Ovary (tissue), 7 donors: ENCODE measurements at regions not wholly inside any gene's neighbourhood (a gene's known extent, or its start where the extent isn't known, plus 50 kb on each side); places are given as distances from the start of the nearest gene placed in this dataset.

ENCODE experiments used
- DNase-seq, 5 donors: peaks; one replicate each; pipeline ENCODE4 v3.0.0-alpha.2; 2019 to 2020
- H3K27ac ChIP-seq, 2 donors: fragments of 200-600 bp; one replicate each; pipeline versions ENCODE4 v1.5.1 to v1.8.0; 2019 to 2022
- H3K27me3 ChIP-seq: fragments of 200-600 bp; one replicate; pipeline ENCODE4 v1.8.0; 2022
- H3K36me3 ChIP-seq: fragments of 200-600 bp; sonication (generic); one replicate; pipeline ENCODE4 v1.5.1; 2019
- H3K4me1 ChIP-seq: one replicate; pipeline ENCODE4 v1.8.1; 2013; ENCODE audit warnings: mild to moderate bottlenecking, moderate library complexity; ENCODE audit not compliant: insufficient read depth
- H3K4me3 ChIP-seq: fragments of 200-600 bp; sonication (generic); one replicate; pipeline ENCODE4 v1.5.1; 2017
- H3K9me3 ChIP-seq, 2 donors: fragments of 200-600 bp in 1 of 2; sonication (generic) in 1 of 2; one replicate each; pipeline versions ENCODE4 v1.5.1 to v1.8.1; 2013 to 2019; ENCODE audit warnings: mild to moderate bottlenecking in 1 of 2, moderate library complexity in 1 of 2
- CTCF ChIP-seq, 3 donors: fragments of 450-650 bp in 2 of 3; fragments of 200-600 bp in 1 of 3; IDR thresholded peaks; one replicate each; pipeline versions ENCODE4 v1.5.1 to v1.8.0; 2016 to 2022; ENCODE audit warnings: antibody characterized with exemption in 3 of 3, mild to moderate bottlenecking in 1 of 3
- EP300 ChIP-seq: sonication (generic); formaldehyde crosslinking; IDR thresholded peaks from one replicate; pipeline ENCODE4 v1.6.1; 2017; ENCODE audit warnings: antibody characterized with exemption
- POLR2A ChIP-seq: fragments of 450-650 bp; IDR thresholded peaks from one replicate; pipeline ENCODE4 v1.6.1; 2017; ENCODE audit warnings: antibody characterized with exemption, mild to moderate bottlenecking, moderate library complexity
- WGBS, 3 donors: extraction: QIAGEN DNeasy Blood & Tissue Kit in 1 of 3; methylation state at CpG; one replicate each; pipeline versions ENCODE4 v1.1.5 to v1.1.7; 2013 to 2017; 5-methylcytosine and 5-hydroxymethylcytosine counted together
- intact Hi-C, 4 donors: fragments of 100-400 bp; cut with DNase I; formaldehyde crosslinking; loops; one replicate each; pipeline versions ENCODE4 v1.11.0 to v1.15.1; 2022 to 2023
- donor health status: DM: no; HTN: no; CAD: no; lungs with moderate emphysema.
- donor health status: DM: no; HTN: no; CAD: no.
- donor health status: Bipolar disorder and iron deficiency.
- donor health status: DM: no; HTN: no; CAD: no.
- donor health status: DM: yes; HTN: yes; CAD: no.

GRCh38 chr9:87223392-87224246 lies 274.0 kb upstream of the DAPK1 start:
- Histone ChIP-seq H3K4me3 (no peak overlapping the region), H3K4me1 (no peaks in the 10 kb centered on the region), H3K27ac (no peak overlapping the region), H3K36me3 (no peaks in the 10 kb centered on the region), H3K9me3 (no peaks in the 10 kb centered on the region), H3K27me3 (no peaks in the 10 kb centered on the region)
- intact Hi-C loops: no loop called here
- 48 to 69% (median 50%) methylated on average over 11 of the region's 11 CpGs for WGBS, 3 donors
- TF ChIP-seq CTCF (IDR thresholded peaks at IDR 0.05): no peak
- no peak for TF ChIP-seq EP300
- no peak for TF ChIP-seq POLR2A
- DNase-seq: no peak

DNA sequence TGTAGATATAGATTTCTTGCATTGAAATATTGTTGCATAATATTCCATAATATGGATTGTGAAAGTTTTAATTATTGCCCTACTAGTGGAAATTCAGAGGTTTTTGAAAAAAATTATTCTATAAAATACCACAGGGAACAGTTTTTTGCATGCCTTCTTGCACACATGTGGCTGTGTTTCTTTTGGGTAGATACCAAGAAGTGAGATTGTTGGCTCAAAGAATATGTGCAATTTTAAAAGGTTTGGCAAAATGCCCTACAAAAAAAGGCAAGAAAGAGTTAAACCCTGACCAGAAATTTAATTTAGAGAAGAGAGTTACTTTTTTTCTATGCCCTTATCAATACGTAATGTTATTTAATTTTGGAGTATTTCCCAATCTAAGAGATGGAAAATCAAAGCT lies 270.8 kb upstream of the DAPK1 start:
- Histone ChIP-seq H3K9me3 (no peaks in the 10 kb centered on the region), H3K36me3 (no peaks in the 10 kb centered on the region), H3K27ac (no peak overlapping the region), H3K4me3 (no peak overlapping the region), H3K27me3 (no peaks in the 10 kb centered on the region), H3K4me1 (no peaks in the 10 kb centered on the region)
- no peak for DNase-seq
- intact Hi-C loops: no loop called here
- TF ChIP-seq POLR2A (no peak), CTCF (IDR thresholded peaks at IDR 0.05) (no peak), EP300 (no peak)
- 13 to 26% (median 19%) methylated on average over 1 of the region's 1 CpG for WGBS, 3 donors

DNA sequence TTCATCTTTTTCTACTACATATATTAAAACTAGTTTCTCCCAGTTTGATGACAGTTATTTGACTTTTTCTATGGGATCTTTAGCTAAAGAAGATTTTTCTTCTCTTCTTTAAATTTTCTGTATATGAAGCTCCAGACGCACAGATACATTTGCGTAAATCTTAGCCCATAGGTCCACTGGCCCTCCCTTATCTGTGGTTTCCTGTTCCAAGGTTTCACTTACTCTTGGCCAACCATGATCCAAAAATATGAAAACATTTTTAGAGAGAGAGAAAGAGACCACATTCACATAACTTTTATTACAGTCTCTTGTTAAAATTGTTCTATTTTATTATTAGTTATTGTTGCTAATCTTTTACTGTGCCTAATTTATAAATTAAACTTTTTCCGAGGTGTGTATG lies 270.2 kb upstream of the DAPK1 start:
- Histone ChIP-seq H3K4me3 (no peak overlapping the region), H3K36me3 (no peaks in the 10 kb centered on the region), H3K27ac (no peak overlapping the region), H3K4me1 (no peaks in the 10 kb centered on the region), H3K27me3 (no peaks in the 10 kb centered on the region), H3K9me3 (no peaks in the 10 kb centered on the region)
- intact Hi-C loops: no loop called here
- 14 to 38% (median 18%) methylated on average over 3 of the region's 3 CpGs for WGBS, 3 donors
- DNase-seq: no peak
- TF ChIP-seq CTCF (IDR thresholded peaks at IDR 0.05): no peak
- TF ChIP-seq EP300: no peak

DNA sequence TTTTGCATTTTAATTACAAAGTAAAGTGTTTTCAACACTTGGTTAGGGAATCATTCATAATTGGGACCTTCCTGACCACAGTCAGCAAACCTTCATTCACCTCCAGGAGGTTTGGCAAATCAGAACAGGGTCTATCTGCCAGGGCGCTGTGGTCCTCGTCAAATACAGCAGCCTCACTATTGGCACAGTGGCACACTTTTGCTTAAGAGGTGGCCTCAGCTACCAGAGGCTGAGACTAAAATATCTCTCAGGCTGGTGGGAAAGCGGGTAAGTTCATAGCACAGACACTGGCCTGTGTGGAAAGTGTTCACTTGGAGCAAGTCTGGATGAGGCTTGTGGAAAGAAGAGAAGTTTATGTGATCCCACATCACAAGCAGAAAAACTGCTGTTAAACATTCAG lies 268.6 kb upstream of the DAPK1 start:
- intact Hi-C loops: no loop called here

More for the DNA sequence above, 268.6 kb upstream of the DAPK1 start:
- Histone ChIP-seq H3K9me3 (no peaks in the 10 kb centered on the region), H3K36me3 (no peaks in the 10 kb centered on the region), H3K27me3 (no peaks in the 10 kb centered on the region), H3K27ac (no peak overlapping the region), H3K4me3 (no peak overlapping the region), H3K4me1 (no peaks in the 10 kb centered on the region)
- WGBS, 3 donors: 82 to 86% (median 84%) methylated on average over 3 of the region's 3 CpGs
- no peak for TF ChIP-seq POLR2A
- TF ChIP-seq CTCF (IDR thresholded peaks at IDR 0.05): no peak
- TF ChIP-seq EP300: no peak
- no peak for DNase-seq
